Activated B cell treated with CpG ODN at 0.5 μM for 24 hours (primary cell): ENCODE measurements at regions not wholly inside any gene's neighbourhood (a gene's known extent, or its start where the extent isn't known, plus 50 kb on each side); places are given as distances from the start of the nearest gene placed in this dataset.

Experiments used
- ATAC-seq: fragments of 200-7000 bp; cut with Tn5 transposase; one replicate; pipeline ENCODE4 v1.10.0; 2021; ENCODE audit warnings: low read depth, mild to moderate bottlenecking, moderate library complexity
- CTCF ChIA-PET: fragments of 350-600 bp; sonication (Branson Sonifier 250); formaldehyde crosslinking; loops from one replicate; lab custom pipeline; 2021; ENCODE audit warnings: antibody characterized with exemption; lab: Charles Lee
- POLR2A ChIA-PET: fragments of 350-600 bp; sonication (Branson Sonifier 250); formaldehyde crosslinking; loops from one replicate; lab custom pipeline; 2021; ENCODE audit warnings: antibody characterized with exemption; lab: Charles Lee
- DNase-seq: peaks from one replicate; pipeline ENCODE4 v3.0.0; 2022
- H3K27ac Mint-ChIP-seq: one replicate; pipeline ENCODE4 v1.8.0; 2020; ENCODE audit warnings: mixed read lengths
- H3K27me3 Mint-ChIP-seq: one replicate; pipeline ENCODE4 v1.8.0; 2021; ENCODE audit warnings: mixed read lengths
- H3K36me3 Mint-ChIP-seq: one replicate; pipeline ENCODE4 v1.8.0; 2021; ENCODE audit warnings: low read depth, mixed read lengths
- H3K4me1 Mint-ChIP-seq: one replicate; pipeline ENCODE4 v1.8.0; 2021; ENCODE audit warnings: mixed read lengths
- H3K4me3 Mint-ChIP-seq: one replicate; pipeline ENCODE4 v1.8.0; 2020; ENCODE audit warnings: mild to moderate bottlenecking, mixed read lengths
- H3K9me3 Mint-ChIP-seq: one replicate; pipeline ENCODE4 v1.8.0; 2020; ENCODE audit warnings: mixed read lengths
- intact Hi-C: fragments of 100-400 bp; cut with micrococcal nuclease; formaldehyde crosslinking; loops from one replicate; pipeline ENCODE4 v1.15.1; 2024
- TF ChIP-seq, protein P1 (sequence below): fragments of 200-600 bp; IDR thresholded peaks from one replicate; pipeline ENCODE4 v1.8.0; 2022; ENCODE audit warnings: antibody characterized with exemption, mild to moderate bottlenecking

- no peaks in the 10 kb centered on the region for H3K4me1 Mint-ChIP-seq
- ChIA-PET CTCF (no interaction called here), POLR2A (no interaction called here)
- peaks cover 6% of the 10 kb centered on the region for H3K27me3 Mint-ChIP-seq
- no peak overlapping the region for H3K27ac Mint-ChIP-seq
- H3K36me3 Mint-ChIP-seq: no peaks in the 10 kb centered on the region
- intact Hi-C loops: no loop called here
- no peak overlapping the region for H3K4me3 Mint-ChIP-seq
- TF ChIP-seq, protein P1, sequence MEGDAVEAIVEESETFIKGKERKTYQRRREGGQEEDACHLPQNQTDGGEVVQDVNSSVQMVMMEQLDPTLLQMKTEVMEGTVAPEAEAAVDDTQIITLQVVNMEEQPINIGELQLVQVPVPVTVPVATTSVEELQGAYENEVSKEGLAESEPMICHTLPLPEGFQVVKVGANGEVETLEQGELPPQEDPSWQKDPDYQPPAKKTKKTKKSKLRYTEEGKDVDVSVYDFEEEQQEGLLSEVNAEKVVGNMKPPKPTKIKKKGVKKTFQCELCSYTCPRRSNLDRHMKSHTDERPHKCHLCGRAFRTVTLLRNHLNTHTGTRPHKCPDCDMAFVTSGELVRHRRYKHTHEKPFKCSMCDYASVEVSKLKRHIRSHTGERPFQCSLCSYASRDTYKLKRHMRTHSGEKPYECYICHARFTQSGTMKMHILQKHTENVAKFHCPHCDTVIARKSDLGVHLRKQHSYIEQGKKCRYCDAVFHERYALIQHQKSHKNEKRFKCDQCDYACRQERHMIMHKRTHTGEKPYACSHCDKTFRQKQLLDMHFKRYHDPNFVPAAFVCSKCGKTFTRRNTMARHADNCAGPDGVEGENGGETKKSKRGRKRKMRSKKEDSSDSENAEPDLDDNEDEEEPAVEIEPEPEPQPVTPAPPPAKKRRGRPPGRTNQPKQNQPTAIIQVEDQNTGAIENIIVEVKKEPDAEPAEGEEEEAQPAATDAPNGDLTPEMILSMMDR: no peak
- ATAC-seq (no peak), DNase-seq (no peak)
- H3K9me3 Mint-ChIP-seq: no peaks in the 10 kb centered on the region
Measured at GRCh38 chr5:135776457-135776856, 58.0 kb upstream of the SLC25A48 start.

DNA sequence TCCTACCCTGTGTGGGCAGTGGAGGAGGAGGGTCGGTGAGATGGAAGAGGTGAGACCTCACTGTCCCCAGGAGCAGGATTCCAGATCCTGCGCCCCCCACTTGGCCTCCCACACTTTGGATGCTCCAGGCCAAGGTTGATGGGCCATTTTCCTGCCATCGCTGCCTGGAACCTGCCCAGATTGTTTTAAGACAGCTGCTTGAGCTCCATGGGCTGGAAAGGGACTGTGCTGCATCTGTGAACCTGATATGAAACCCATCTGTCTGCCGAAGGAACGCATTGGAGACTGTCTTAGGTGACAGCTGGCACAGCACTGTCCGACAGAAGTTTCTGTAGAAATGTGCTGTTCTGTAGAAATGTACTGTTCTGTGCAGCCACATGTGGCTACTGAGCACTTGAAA is 72.7 kb upstream of the SLC25A48 start:
- CTCF ChIA-PET: no interaction called here
- no peaks in the 10 kb centered on the region for H3K9me3 Mint-ChIP-seq
- H3K27me3 Mint-ChIP-seq: no peaks in the 10 kb centered on the region

GRCh38 chr5:135759149-135759784 is 75.2 kb upstream of the SLC25A48 start:
- DNase-seq: no peak
- Mint-ChIP-seq H3K4me1 (no peaks in the 10 kb centered on the region), H3K36me3 (no peaks in the 10 kb centered on the region), H3K4me3 (no peak overlapping the region), H3K9me3 (no peaks in the 10 kb centered on the region), H3K27me3 (no peaks in the 10 kb centered on the region), H3K27ac (no peak overlapping the region)
- TF ChIP-seq, protein P1: no peak
- ATAC-seq: no peak
- POLR2A ChIA-PET: no interaction called here
- intact Hi-C loops: no loop called here
- CTCF ChIA-PET: no interaction called here

More for the DNA sequence above, 72.7 kb upstream of the SLC25A48 start:
- ATAC-seq (no peak), DNase-seq (no peak)
- TF ChIP-seq, protein P1: no peak
- intact Hi-C loops: no loop called here
- Mint-ChIP-seq H3K36me3 (no peaks in the 10 kb centered on the region), H3K27ac (no peak overlapping the region), H3K4me3 (no peak overlapping the region), H3K4me1 (no peaks in the 10 kb centered on the region)
- POLR2A ChIA-PET: no interaction called here

GRCh38 chr5:135753990-135754389 is 80.5 kb upstream of the SLC25A48 start:
- no peaks in the 10 kb centered on the region for H3K9me3 Mint-ChIP-seq
- ChIA-PET CTCF (no interaction called here), POLR2A (no interaction called here)
- TF ChIP-seq, protein P1: no peak
- no peak for ATAC-seq
- no peak overlapping the region for H3K4me3 Mint-ChIP-seq
- H3K27ac Mint-ChIP-seq: no peak overlapping the region
- DNase-seq: no peak
- no peaks in the 10 kb centered on the region for H3K4me1 Mint-ChIP-seq
- peaks cover 3% of the 10 kb centered on the region for H3K27me3 Mint-ChIP-seq
- intact Hi-C loops: no loop called here
- H3K36me3 Mint-ChIP-seq: no peaks in the 10 kb centered on the region

DNA sequence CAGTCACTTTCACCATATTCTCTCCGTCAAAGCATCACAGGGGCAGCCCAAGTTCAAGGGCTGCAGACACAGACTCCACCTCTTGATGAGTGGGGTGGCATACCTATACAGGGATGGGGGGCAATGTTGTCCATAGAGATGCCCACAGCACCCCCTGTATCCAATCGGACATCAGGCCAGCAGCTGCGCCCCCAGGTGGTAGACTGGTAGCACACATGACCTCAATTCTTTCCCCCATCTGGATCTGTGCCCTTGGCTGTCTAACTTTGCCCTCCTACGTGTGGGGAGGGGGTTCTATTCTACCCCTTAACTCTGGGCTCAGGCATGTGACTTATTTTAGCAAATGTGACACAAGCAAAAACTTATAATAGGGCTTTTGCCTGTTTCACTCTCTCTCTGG is 84.0 kb upstream of the SLC25A48 start:
- ATAC-seq: no peak
- TF ChIP-seq, protein P1: no peak

More for the DNA sequence above, 84.0 kb upstream of the SLC25A48 start:
- no peak for DNase-seq
- no peaks in the 10 kb centered on the region for H3K4me1 Mint-ChIP-seq
- no peaks in the 10 kb centered on the region for H3K36me3 Mint-ChIP-seq
- peaks cover 4% of the 10 kb centered on the region for H3K27me3 Mint-ChIP-seq
- ChIA-PET CTCF (no interaction called here), POLR2A (no interaction called here)
- no peak overlapping the region for H3K27ac Mint-ChIP-seq
- H3K4me3 Mint-ChIP-seq: no peak overlapping the region
- intact Hi-C loops: no loop called here
- H3K9me3 Mint-ChIP-seq: no peaks in the 10 kb centered on the region
